HG02623 (cell line): ENCODE measurements at regions not wholly inside any gene's neighbourhood (a gene's known extent, or its start where the extent isn't known, plus 50 kb on each side); places are given as distances from the start of the nearest gene placed in this dataset.

Source experiments
- ATAC-seq: cut with Tn5 transposase; IDR thresholded peaks from one replicate; pipeline ENCODE4 v1.9.1; 2021; ENCODE audit warnings: moderate library complexity; ENCODE audit not compliant: unreplicated experiment

GRCh38 chr20:50257860-50258259 is 67.2 kb downstream of the CEBPB start:
- ATAC-seq, result no peak

DNA sequence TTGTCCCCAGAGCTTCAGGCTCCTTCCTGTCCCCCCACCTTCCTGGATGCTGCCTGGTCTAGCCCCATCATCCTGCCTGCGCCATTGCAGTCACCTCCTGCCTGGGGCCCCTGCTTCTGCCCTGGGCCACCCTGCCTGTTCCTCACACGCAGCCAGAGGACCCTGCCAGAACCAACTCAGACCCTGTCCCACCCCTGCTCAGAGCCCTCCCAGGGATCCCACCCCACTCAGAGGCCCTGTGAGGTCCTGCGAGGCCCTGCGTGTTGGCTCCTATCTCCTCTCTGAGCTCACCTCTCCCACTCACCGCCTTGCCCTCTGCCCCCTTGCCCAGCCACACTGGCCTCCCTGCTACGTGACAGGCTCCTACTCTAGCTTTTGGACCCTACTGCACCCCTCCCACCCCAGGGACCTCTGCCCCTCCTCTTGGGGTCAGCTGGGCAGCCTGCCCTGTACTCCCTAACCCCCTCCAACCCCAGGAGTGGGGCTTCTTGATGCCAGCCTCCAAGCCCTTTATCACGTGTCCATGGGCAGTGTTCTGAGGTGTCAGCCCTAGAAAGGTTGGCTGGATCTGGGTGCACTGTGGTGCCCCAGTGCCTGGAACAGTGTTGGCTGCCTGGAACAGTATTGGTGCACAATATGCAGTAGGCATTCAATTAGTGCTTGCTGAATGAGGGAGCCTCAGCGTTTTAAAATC is 68.3 kb downstream of the CEBPB start:
- ATAC-seq, result no peak

GRCh38 chr20:50259705-50260478 is 69.3 kb downstream of the CEBPB start:
- ATAC-seq, result no peak

GRCh38 chr20:50260479-50261221 is 70.0 kb downstream of the CEBPB start:
- ATAC-seq, result no peak

GRCh38 chr20:50261471-50262212 is 71.0 kb downstream of the CEBPB start:
- no peak for ATAC-seq

DNA sequence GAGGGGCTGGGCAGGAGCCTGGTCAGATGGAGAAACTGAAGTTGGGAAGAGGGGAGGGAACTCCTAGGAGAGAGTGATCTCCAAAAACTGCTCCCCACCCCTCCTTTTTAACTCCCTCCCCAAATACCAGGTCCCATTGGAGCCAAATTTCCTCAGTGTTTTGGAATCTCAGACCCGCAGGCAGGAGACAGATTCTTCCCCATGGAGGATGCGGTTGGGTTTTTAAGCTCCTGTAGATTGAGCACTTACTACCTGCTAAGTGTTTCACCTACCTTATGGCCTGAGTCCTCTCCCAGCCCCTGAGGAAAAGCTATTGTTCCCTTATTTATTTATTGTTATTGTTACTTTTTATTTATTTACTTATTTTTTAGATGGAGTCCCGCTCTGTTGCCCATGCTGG is 73.2 kb downstream of the CEBPB start:
- no peak for ATAC-seq

- ATAC-seq, result no peak
Measured at GRCh38 chr20:50264534-50265145, 74.0 kb downstream of the CEBPB start.

DNA sequence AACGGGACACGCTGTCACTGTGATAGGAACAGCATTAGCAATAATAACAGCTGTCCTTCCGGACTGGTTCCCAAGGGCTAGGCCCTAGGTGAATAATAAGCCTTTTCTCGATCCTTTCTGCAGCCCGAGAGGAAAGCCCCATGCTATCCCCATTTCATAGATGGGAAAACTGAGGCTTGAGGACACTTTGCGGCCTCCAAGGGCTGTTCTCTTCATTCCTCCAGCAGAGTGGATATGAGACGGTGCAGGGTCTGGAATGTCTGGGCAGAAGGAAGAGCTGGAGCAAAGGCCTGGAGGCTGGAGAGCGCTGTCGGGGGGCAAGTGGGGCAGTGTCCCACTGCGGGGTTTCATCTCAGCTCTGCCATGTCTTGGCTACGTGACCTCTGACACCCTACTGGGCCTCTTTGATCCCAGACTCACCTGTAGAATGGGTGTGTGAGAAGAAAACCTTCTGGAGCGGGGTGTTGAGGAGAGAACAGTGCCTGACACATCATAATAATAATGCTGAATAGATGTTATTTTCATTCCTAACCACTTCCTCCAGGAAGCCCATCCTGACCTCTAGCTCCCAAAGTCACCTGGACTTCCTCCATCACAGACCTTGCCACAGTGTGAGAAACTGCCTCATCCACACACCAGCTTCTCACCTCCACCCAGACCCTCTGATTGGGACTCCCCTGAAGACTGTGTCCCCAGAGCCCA is 74.8 kb downstream of the CEBPB start:
- ATAC-seq, result no peak

DNA sequence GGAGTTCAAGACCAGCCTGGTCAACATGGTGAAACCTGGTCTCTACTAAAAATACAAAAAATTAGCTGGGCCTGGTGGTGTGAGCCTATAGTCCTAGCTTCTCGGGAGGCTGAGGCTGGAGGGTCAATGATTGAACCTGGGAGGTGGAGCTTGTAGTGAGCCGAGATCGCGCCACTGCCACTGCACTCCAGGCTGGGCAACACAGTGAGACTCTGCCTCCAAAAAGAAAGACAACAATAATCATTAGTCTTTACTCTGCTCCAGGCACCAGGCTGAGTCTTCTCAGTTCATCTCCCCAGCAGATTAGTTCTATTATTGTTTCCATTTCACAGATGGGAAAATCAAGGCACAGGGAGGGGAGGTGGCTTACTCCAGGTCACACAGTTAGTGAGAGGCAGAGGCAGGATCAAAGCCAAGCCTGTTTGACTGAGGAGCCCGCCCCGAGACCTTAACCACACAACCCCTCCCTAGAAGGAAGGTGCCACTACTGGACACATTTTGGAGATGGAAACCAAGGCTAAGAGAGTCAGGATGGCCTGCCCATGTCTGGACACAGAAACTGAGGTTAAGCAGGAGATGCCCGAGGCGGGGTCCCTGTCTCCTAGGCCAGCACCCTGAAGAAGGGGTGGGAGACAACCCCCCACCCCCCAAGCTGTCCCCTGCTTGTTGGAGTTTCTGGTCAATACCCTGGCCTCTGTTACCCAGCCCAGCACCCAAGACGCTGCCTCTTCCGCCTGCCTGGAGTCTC is 75.8 kb downstream of the CEBPB start:
- no peak for ATAC-seq

DNA sequence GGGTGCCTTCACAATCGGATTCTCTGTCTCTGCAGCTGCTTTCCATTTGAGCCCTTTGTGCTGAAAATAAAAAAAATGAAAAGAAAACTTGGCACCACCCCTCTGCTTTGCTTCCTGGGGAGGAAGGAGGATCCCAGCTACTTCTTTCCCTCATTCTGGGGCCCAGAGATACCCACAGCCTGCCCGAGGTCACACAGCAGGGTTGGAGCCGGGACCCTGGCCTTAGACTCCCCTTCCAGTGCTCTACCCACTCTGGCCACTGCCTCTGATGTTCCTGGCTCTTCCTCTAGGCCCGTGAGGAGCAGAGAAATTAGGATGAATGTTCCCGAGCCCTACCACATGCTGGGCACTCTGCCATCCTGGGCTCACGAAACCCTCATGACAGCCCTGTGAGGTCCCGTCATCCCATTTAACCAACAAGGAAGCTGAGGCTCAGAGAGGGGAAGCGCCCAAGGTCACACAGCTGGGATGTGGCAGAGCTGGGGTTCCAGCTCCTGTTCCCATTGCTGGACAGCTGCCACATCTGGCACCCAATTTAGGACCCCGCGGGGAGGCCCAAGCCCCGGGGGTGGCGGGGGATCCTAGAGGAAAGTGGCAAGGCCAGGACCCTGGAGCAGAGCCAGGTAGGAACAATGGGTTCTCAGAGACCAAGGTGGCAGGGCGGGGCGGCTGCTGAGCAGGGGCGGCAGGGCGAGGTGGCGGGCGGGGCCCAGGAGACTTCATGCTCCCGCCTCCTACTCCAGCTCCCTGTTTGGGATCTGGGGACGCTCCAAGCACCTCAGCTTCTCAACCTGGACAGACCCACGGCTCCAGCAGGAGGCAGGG is 76.6 kb downstream of the CEBPB start:
- ATAC-seq, result no peak

DNA sequence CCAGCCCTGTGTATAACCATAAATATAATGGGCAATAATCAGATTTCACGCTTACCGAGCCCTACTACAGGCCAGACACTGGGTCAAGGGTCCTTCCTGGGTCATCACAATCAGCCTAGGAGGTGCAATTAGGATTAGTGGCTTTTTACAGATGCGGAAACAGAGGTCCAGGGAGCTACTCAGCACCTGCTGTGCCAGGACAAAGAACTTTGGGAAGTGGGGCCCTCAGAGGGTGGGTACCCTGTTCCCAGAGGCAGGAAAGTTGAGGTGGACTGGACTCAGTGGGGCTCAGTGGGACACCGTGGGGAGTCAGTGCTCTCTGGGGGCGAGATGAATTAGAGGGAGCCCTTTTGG is 77.2 kb downstream of the CEBPB start:
- no peak for ATAC-seq

DNA sequence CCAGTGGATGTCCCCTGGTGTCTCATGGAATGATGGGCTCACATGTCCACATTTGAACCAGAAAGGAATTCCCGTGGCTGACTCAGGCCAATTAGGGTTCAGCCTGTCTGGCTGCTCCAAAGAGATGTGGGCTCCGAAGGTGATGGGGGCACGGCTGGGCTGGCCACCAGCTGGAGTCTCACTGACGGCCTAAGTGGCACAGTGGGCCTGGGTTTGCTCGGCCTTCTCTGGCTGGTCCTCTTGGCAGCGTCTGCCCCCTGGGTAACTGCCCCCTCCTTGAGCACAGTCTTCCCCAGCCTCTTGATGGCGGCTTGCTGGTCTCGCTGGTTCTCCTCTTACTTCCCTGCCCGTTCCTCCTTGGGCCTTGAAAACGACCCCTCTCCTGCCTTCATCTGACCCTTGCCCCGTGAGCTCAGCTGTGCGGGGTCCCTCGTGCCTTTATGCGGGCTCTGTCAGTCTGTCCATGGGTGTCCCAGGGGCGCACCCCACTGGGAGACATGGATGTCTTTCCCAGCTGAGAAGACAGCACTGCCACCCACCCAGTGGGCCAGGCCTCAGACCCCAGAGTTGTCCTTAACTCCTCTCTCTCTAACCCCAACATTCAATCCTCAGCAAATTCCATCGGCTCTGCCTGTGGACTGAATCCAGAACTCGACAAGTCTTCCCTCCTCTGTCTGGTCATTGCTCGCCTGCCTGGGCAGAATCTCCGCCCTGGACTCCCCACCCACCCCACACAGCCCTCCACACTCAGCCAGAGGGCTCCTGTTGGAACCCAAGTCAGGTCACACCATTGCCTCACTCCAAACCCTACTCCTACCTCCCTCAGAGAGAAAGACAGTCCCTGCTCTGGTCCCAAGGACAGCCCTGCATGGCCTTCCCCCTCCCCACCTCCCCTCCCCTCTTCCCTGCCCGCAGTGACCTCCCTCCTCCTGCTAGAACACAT is 78.7 kb downstream of the CEBPB start:
- ATAC-seq, result no peak

DNA sequence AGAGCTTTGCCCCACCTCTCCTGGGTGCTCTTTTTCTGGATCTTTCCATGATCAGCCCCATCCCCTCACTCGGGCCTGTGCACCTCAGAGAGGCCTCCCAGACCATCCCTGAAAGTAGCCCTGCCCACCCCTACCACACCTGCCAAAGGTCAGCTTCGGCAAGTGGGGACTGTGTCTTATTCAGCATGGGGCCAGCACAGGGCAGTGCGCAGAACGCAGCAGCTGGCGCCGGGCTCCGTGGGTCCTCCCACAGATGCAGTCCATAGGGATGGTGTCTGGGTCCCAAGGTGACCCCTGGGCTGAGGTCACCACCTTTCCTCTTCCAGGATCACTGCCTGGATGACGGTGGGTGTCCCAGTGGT is 79.4 kb downstream of the CEBPB start:
- ATAC-seq, result no peak

- no peak for ATAC-seq
Measured at GRCh38 chr20:50270569-50270968, 79.9 kb downstream of the CEBPB start.

DNA sequence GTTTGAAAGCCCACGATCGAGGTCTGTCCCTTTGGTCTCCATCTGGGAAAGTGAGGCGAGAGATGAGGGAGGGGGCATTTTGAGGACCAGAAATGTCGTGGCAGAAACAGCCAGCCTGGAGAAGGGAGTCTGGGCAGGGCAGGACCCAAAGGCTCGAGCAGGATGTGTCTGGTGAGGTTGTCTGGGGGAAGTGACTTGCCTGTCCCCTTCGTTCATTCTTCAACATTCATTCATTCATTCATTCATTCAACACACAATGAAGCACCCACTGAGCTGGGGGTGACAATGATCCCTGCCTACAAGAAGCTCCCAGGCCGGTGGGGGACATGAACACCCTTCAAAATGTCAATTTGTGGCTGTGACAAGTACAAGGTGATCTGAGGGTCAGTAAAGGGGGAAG is 80.5 kb downstream of the CEBPB start:
- no peak for ATAC-seq

DNA sequence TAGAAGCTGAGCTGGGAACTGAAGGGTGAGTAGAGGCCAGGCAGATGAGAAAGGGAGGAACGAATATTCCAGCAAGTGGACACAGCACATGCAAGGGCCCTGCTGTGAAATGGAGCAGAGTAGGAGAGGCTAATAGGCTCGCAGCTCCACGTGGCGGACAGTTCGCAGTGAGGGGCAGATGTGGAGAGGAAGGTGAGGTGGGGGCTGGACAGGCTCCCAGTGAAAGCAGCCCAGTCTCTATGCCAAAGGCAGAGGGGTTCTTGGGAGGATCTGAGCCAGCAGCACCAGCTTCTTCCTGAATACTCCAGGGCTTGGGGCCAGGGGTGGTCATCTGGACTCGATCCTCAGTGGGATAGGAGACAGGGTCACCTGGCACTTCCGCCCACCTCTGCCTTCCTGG is 81.0 kb downstream of the CEBPB start:
- no peak for ATAC-seq

GRCh38 chr20:50272030-50272723 is 81.5 kb downstream of the CEBPB start:
- no peak for ATAC-seq
